GM23248 (cell line): ENCODE measurements at regions not wholly inside any gene's neighbourhood (a gene's known extent, or its start where the extent isn't known, plus 50 kb on each side); places are given as distances from the start of the nearest gene placed in this dataset.

Experiments used
- DNase-seq: peaks from one replicate; pipeline ENCODE4 v3.0.0-alpha.2; 2015
- H2AFZ ChIP-seq: fragments of 200-600 bp; sonication (generic); 2 replicates; pipeline ENCODE4 v1.6.1; 2016; ENCODE audit warnings: antibody characterized with exemption
- H3F3A ChIP-seq: fragments of 200-600 bp; sonication (generic); 2 replicates; pipeline ENCODE4 v1.6.1; 2016; ENCODE audit warnings: mild to moderate bottlenecking, antibody characterized with exemption, mixed run types; ENCODE audit not compliant: insufficient read depth
- H3K27ac ChIP-seq: fragments of 200-600 bp; sonication (generic); 2 replicates; pipeline ENCODE4 v1.5.1; 2016; ENCODE audit warnings: mild to moderate bottlenecking
- H3K27me3 ChIP-seq: fragments of 200-600 bp; sonication (generic); replicated peaks from 2 replicates; pipeline ENCODE4 v1.6.1; 2016; ENCODE audit warnings: mild to moderate bottlenecking; ENCODE audit not compliant: insufficient read depth
- H3K36me3 ChIP-seq: fragments of 200-600 bp; sonication (generic); 2 replicates; pipeline ENCODE4 v1.6.1; 2016; ENCODE audit warnings: low read depth, mild to moderate bottlenecking
- H3K4me1 ChIP-seq: fragments of 200-600 bp; sonication (generic); 2 replicates; pipeline ENCODE4 v1.6.1; 2016; ENCODE audit warnings: mild to moderate bottlenecking; ENCODE audit not compliant: insufficient read depth
- H3K4me2 ChIP-seq: fragments of 200-600 bp; sonication (generic); one replicate; pipeline ENCODE4 v1.6.1; 2016; ENCODE audit warnings: mild to moderate bottlenecking; ENCODE audit not compliant: unreplicated experiment
- H3K4me3 ChIP-seq: fragments of 200-600 bp; sonication (generic); 2 replicates; pipeline ENCODE4 v1.5.1; 2016; ENCODE audit warnings: mild to moderate bottlenecking
- H3K79me2 ChIP-seq: fragments of 200-600 bp; sonication (generic); 2 replicates; pipeline ENCODE4 v1.6.1; 2016; ENCODE audit warnings: mild to moderate bottlenecking; ENCODE audit not compliant: insufficient read depth
- H3K9ac ChIP-seq: fragments of 200-600 bp; sonication (generic); 2 replicates; pipeline ENCODE4 v1.6.1; 2016; ENCODE audit warnings: mild to moderate bottlenecking
- H3K9me2 ChIP-seq: fragments of 200-600 bp; sonication (generic); 2 replicates; pipeline ENCODE4 v1.6.1; 2016; ENCODE audit warnings: mixed run types, mild to moderate bottlenecking, moderate library complexity; ENCODE audit not compliant: insufficient read depth
- H3K9me3 ChIP-seq: fragments of 200-600 bp; sonication (generic); one replicate; pipeline ENCODE4 v1.6.1; 2017; ENCODE audit warnings: low read depth
- H4K20me1 ChIP-seq: fragments of 200-600 bp; sonication (generic); 2 replicates; pipeline ENCODE4 v1.6.0; 2016; ENCODE audit not compliant: insufficient read depth
- EZH2 ChIP-seq: fragments of 200-600 bp; sonication (generic); IDR thresholded peaks from 2 replicates; pipeline ENCODE4 v1.6.1; 2018; ENCODE audit warnings: antibody characterized with exemption, mild to moderate bottlenecking; ENCODE audit not compliant: insufficient read depth, poor library complexity, severe bottlenecking
- EZH2phosphoT487 ChIP-seq: fragments of 200-600 bp; sonication (generic); IDR thresholded peaks from 2 replicates; pipeline ENCODE4 v1.6.1; 2018; ENCODE audit warnings: antibody characterized with exemption, moderate library complexity, mild to moderate bottlenecking, low read depth; ENCODE audit not compliant: insufficient read depth
- WGBS, 2 experiments: methylation state at CpG; one replicate each; pipeline ENCODE4 v1.1.6; 2015 to 2017; ENCODE audit warnings: low lambda C conversion rate in 2 of 2, low coverage in 1 of 2; ENCODE audit errors: missing lambda C conversion rate in 2 of 2; 5-methylcytosine and 5-hydroxymethylcytosine counted together
- in situ Hi-C: fragments of 300-500 bp; cut with MboI; formaldehyde crosslinking; loops from 2 replicates; pipeline ENCODE4 v1.15.0; 2020

DNA sequence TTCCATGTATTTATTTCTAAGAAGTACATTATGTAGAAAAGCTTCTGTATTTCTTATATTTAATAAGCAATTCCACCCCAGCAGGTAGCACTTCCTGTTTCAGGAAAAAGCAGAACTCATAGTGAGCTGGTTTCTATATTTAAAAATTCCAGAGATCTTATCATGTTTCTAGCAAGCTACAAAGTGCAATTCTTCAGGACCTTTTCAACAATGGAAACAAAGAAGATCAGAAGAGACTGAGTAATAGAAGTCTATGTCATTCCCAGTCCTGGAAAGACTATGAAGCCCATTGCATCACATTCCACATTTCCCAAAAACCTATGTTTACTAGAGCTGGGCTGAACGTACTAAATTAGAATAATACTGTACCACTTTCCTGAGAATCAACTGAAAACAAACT, 302.6 kb upstream of the NRSN1 start:
- no peak for DNase-seq
- no peak overlapping the region for H3K9ac ChIP-seq
- no peaks in the 10 kb centered on the region for H3F3A ChIP-seq
- H3K4me2 ChIP-seq: no peak overlapping the region
- H3K9me3 ChIP-seq: no peaks in the 10 kb centered on the region
- H2AFZ ChIP-seq: no peak overlapping the region
- H3K36me3 ChIP-seq: no peaks in the 10 kb centered on the region
- H3K27ac ChIP-seq: no peak overlapping the region
- H3K79me2 ChIP-seq: no peaks in the 10 kb centered on the region
- in situ Hi-C loops: no loop called here
- H3K27me3 ChIP-seq: no peaks in the 10 kb centered on the region
- H3K4me3 ChIP-seq: no peak overlapping the region
- H4K20me1 ChIP-seq: no peaks in the 10 kb centered on the region
- no peak for TF ChIP-seq EZH2
- TF ChIP-seq EZH2phosphoT487: no peak
- 8 to 13% methylated on average over 1 of the region's 1 CpG for WGBS, 2 experiments
- H3K9me2 ChIP-seq: no peaks in the 10 kb centered on the region
- H3K4me1 ChIP-seq: no peaks in the 10 kb centered on the region

DNA sequence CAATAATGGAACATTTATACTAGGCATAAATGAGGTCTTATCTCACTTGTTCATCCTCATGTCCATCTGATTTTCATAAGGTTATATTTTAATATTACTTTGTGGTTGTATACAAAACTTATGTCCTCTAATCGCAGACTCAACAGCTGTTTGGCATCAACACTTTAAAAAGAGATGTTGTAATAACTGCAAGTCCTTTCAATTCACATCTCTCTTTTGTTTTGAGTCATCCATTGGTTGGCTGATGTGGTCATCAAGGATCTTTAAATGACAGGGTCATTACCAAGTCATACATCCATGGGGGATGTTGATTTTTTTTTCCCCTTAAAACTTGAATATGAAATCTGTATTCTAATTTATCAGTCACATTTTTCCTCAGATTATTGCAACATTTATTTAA, 299.4 kb upstream of the NRSN1 start:
- in situ Hi-C loops: no loop called here
- no peak overlapping the region for H2AFZ ChIP-seq
- no peak for DNase-seq
- no peak overlapping the region for H3K4me3 ChIP-seq
- no peaks in the 10 kb centered on the region for H3K9me3 ChIP-seq
- TF ChIP-seq EZH2: no peak
- WGBS, 2 experiments: 0 to 14% methylated on average over 1 of the region's 1 CpG
- H3F3A ChIP-seq: no peaks in the 10 kb centered on the region
- H3K36me3 ChIP-seq: no peaks in the 10 kb centered on the region
- H3K4me1 ChIP-seq: no peaks in the 10 kb centered on the region
- H3K9ac ChIP-seq: no peak overlapping the region
- no peaks in the 10 kb centered on the region for H3K27me3 ChIP-seq
- no peaks in the 10 kb centered on the region for H3K9me2 ChIP-seq
- no peaks in the 10 kb centered on the region for H4K20me1 ChIP-seq
- H3K27ac ChIP-seq: no peak overlapping the region
- no peaks in the 10 kb centered on the region for H3K79me2 ChIP-seq
- H3K4me2 ChIP-seq: no peak overlapping the region

DNA sequence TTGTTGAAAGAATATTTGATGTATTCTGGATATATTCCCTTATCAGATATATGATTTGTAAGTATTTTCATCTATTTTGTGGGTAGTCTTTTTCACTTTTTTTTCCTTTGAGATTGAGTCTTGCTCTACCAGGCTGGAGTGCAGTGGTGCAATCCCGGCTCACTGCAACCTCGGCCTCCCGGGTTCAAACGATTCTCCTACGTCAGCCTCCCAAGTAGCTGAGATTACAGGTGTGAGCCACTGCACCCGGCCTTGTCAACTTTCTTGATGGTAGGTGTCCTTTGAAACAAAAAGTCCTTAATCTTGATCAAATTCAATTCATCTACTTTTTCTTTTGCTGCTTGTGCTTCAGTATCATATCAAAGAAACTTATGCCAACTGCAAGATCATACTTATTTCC, 297.2 kb upstream of the NRSN1 start:
- 68 to 71% methylated on average over 6 of the region's 6 CpGs for WGBS, 2 experiments
- no peak overlapping the region for H3K9ac ChIP-seq
- H3K9me3 ChIP-seq: no peaks in the 10 kb centered on the region
- no peak for DNase-seq
- in situ Hi-C loops: no loop called here
- H3K9me2 ChIP-seq: no peaks in the 10 kb centered on the region
- H3K4me1 ChIP-seq: no peaks in the 10 kb centered on the region
- no peak overlapping the region for H3K4me2 ChIP-seq
- H3F3A ChIP-seq: no peaks in the 10 kb centered on the region
- H4K20me1 ChIP-seq: no peaks in the 10 kb centered on the region
- H3K79me2 ChIP-seq: no peaks in the 10 kb centered on the region
- H3K27me3 ChIP-seq: no peaks in the 10 kb centered on the region
- no peak overlapping the region for H3K4me3 ChIP-seq
- TF ChIP-seq EZH2phosphoT487: no peak
- TF ChIP-seq EZH2: no peak
- H3K27ac ChIP-seq: no peak overlapping the region
- no peak overlapping the region for H2AFZ ChIP-seq
- H3K36me3 ChIP-seq: no peaks in the 10 kb centered on the region

DNA sequence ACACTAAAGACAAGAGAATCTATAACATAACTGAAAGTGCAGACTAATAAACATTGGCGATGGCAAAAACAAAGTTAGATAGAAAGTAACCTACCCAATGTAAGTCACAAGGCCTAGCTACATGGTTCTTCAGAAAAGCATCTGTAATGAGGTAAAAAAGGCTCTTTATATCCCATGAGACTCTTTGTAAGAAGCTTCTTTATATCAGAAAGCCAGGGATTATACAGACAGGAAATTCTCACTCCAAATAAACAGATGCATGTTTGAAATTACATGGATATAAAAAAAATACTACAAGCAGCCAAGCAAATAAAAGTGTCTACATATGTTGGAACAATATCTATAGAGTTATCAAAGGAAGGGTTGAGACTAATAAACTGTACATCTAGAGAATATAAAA, 284.9 kb upstream of the NRSN1 start:
- Histone ChIP-seq H3K36me3 (no peaks in the 10 kb centered on the region), H3K27ac (no peak overlapping the region), H2AFZ (no peak overlapping the region), H3K9ac (no peak overlapping the region), H3K9me2 (no peaks in the 10 kb centered on the region), H3K27me3 (no peaks in the 10 kb centered on the region), H3K79me2 (no peaks in the 10 kb centered on the region), H3K9me3 (no peaks in the 10 kb centered on the region), H3K4me3 (no peak overlapping the region), H3K4me2 (no peak overlapping the region), H3F3A (no peaks in the 10 kb centered on the region), H3K4me1 (no peaks in the 10 kb centered on the region), H4K20me1 (no peaks in the 10 kb centered on the region)
- TF ChIP-seq EZH2 (no peak), EZH2phosphoT487 (no peak)
- no peak for DNase-seq
- WGBS, 2 experiments: 51 to 70% methylated on average over 1 of the region's 1 CpG
- in situ Hi-C loops: no loop called here

DNA sequence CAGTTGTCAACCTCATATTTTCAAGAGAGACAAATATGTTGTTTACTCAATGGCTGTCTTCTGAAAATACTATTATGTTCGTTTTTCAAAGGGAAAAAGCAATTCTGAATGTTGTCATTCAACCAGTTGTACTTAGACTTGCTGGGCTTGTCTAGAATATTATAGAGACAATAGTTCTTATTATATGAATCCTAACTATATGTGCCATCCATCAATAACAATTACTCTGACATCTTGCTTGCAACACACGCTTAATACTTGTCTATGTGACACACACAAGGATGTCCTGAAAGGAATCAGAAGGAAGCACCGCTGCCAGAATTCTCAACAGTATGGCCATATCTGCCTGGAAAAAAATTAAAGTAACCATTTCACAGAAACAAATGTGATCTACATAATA, 283.3 kb upstream of the NRSN1 start:
- Histone ChIP-seq H2AFZ (no peak overlapping the region), H3K9ac (no peak overlapping the region), H3K27ac (no peak overlapping the region), H3K4me2 (no peak overlapping the region), H3F3A (no peaks in the 10 kb centered on the region), H3K4me3 (no peak overlapping the region), H4K20me1 (no peaks in the 10 kb centered on the region), H3K9me3 (no peaks in the 10 kb centered on the region), H3K27me3 (no peaks in the 10 kb centered on the region), H3K79me2 (no peaks in the 10 kb centered on the region), H3K9me2 (no peaks in the 10 kb centered on the region), H3K4me1 (no peaks in the 10 kb centered on the region), H3K36me3 (no peaks in the 10 kb centered on the region)
- TF ChIP-seq EZH2 (no peak), EZH2phosphoT487 (no peak)
- in situ Hi-C loops: no loop called here
- WGBS, 2 experiments: 39 to 43% methylated on average over 3 of the region's 3 CpGs
- DNase-seq: no peak
